OCI-LY7 (cell line): ENCODE measurements at regions not wholly inside any gene's neighbourhood (a gene's known extent, or its start where the extent isn't known, plus 50 kb on each side); places are given as distances from the start of the nearest gene placed in this dataset.

Experiments
- BruUV-seq: library from RNA; stranded (reverse); fragments of 400-500 nt; replicated peaks from 2 replicates; lab custom pipeline; 2021; lab: Mats Ljungman, UMichigan
- CTCF ChIA-PET: fragments of 300-600 bp; sonication (Branson Sonifier 250); formaldehyde crosslinking; loops from one replicate; lab custom pipeline; 2022; ENCODE audit warnings: antibody characterized with exemption; ENCODE audit not compliant: unreplicated experiment; lab: Charles Lee
- POLR2A ChIA-PET: fragments of 300-600 bp; sonication (Branson Sonifier 250); formaldehyde crosslinking; loops from one replicate; lab custom pipeline; 2022; ENCODE audit warnings: antibody characterized with exemption; lab: Charles Lee
- DNase-seq: peaks from one replicate; pipeline ENCODE4 v3.0.0-alpha.2; 2015; ENCODE audit warnings: low spot score
- H2AFZ ChIP-seq: fragments of 200-600 bp; sonication (generic), shearing (Covaris generic); 2 replicates; pipeline ENCODE4 v1.6.1; 2014; ENCODE audit warnings: mild to moderate bottlenecking, antibody characterized with exemption, low read length, moderate library complexity
- H3K27ac ChIP-seq: fragments of 200-600 bp; sonication (generic); 2 replicates; pipeline ENCODE4 v1.5.1; 2014; ENCODE audit warnings: mixed run types, low read depth, mild to moderate bottlenecking, moderate library complexity, low read length, inconsistent platforms; ENCODE audit not compliant: poor library complexity, severe bottlenecking
- H3K36me3 ChIP-seq: fragments of 200-600 bp; sonication (generic); 2 replicates; pipeline ENCODE4 v1.6.1; 2014; ENCODE audit warnings: mild to moderate bottlenecking, antibody characterized with exemption, low read length, moderate library complexity, mixed read lengths; ENCODE audit not compliant: insufficient read depth
- H3K4me1 ChIP-seq: fragments of 200-600 bp; sonication (generic); 2 replicates; pipeline ENCODE4 v1.5.1; 2014; ENCODE audit warnings: mild to moderate bottlenecking, low read length; ENCODE audit not compliant: insufficient read depth, poor library complexity, severe bottlenecking
- H3K4me2 ChIP-seq: fragments of 200-600 bp; sonication (generic); 2 replicates; pipeline ENCODE4 v1.6.1; 2014; ENCODE audit warnings: mild to moderate bottlenecking, low read length
- H3K4me3 ChIP-seq: fragments of 200-600 bp; sonication (generic); 2 replicates; pipeline ENCODE4 v1.5.1; 2014; ENCODE audit warnings: mild to moderate bottlenecking, low read depth, low read length; ENCODE audit not compliant: poor library complexity, severe bottlenecking
- H3K79me2 ChIP-seq: fragments of 200-600 bp; sonication (generic); 2 replicates; pipeline ENCODE4 v1.6.1; 2016; ENCODE audit warnings: low read depth, mild to moderate bottlenecking, low read length, moderate library complexity, mixed read lengths; ENCODE audit not compliant: insufficient read depth
- H3K9me2 ChIP-seq: fragments of 200-600 bp; sonication (generic); 2 replicates; pipeline ENCODE4 v1.6.1; 2016; ENCODE audit warnings: mild to moderate bottlenecking, low read length, mixed read lengths; ENCODE audit not compliant: insufficient read depth
- H3K9me3 ChIP-seq: fragments of 200-600 bp; sonication (generic); 2 replicates; pipeline ENCODE4 v1.6.1; 2014; ENCODE audit warnings: mild to moderate bottlenecking, mixed run types, low read length, mixed read lengths
- H4K20me1 ChIP-seq: fragments of 200-600 bp; sonication (generic); 2 replicates; pipeline ENCODE4 v1.6.1; 2014; ENCODE audit warnings: mild to moderate bottlenecking, antibody characterized with exemption, low read length, moderate library complexity, mixed read lengths; ENCODE audit not compliant: insufficient read depth
- CTCF ChIP-seq: fragments of 200-600 bp; sonication (generic); conservative IDR thresholded peaks from 2 replicates; pipeline ENCODE4 v1.5.1; 2014; ENCODE audit warnings: mild to moderate bottlenecking, antibody characterized with exemption, low read length, moderate library complexity, mixed read lengths
- EZH2phosphoT487 ChIP-seq: fragments of 200-600 bp; sonication (generic); IDR thresholded peaks from 2 replicates; pipeline ENCODE4 v1.6.1; 2018; ENCODE audit warnings: low read depth, borderline replicate concordance, mild to moderate bottlenecking, mixed run types, antibody characterized with exemption, low read length, moderate library complexity, mixed read lengths
- intact Hi-C: fragments of 100-400 bp; cut with micrococcal nuclease; formaldehyde crosslinking; loops from one replicate; pipeline ENCODE4 v1.10.0; 2022; ENCODE audit not compliant: unreplicated experiment

- TF ChIP-seq CTCF = no peak
- TF ChIP-seq EZH2phosphoT487 = no peak
- Histone ChIP-seq H2AFZ (no peak overlapping the region), H3K27ac (no peak overlapping the region), H3K4me3 (no peak overlapping the region), H3K9me3 (no peaks in the 10 kb centered on the region), H3K79me2 (no peaks in the 10 kb centered on the region), H3K4me2 (no peak overlapping the region), H3K36me3 (no peaks in the 10 kb centered on the region), H3K4me1 (no peaks in the 10 kb centered on the region), H4K20me1 (no peaks in the 10 kb centered on the region), H3K9me2 (no peaks in the 10 kb centered on the region)
- no TSS peak for BruUV-seq
- intact Hi-C loops = no loop called here
- ChIA-PET CTCF (no interaction called here), POLR2A (interaction anchor here (0.7 kb wide), 1 partner anchor 43 kb away, joined by 3 read pairs; no protein-coding TSS in a partner anchor)
- DNase-seq = no peak
These were observed 936.7 kb downstream of the CCSER2 start for GRCh38 chr10:85265121-85265520.

- intact Hi-C loops = no loop called here
- ChIA-PET CTCF (no interaction called here), POLR2A (no interaction called here)
- no peak overlapping the region for H2AFZ ChIP-seq
- no peak for DNase-seq
- no TSS peak for BruUV-seq
- H3K36me3 ChIP-seq = no peaks in the 10 kb centered on the region
- no peaks in the 10 kb centered on the region for H3K9me2 ChIP-seq
- no peaks in the 10 kb centered on the region for H3K4me1 ChIP-seq
- no peaks in the 10 kb centered on the region for H3K79me2 ChIP-seq
- H3K4me2 ChIP-seq = no peak overlapping the region
- H3K4me3 ChIP-seq = no peak overlapping the region
- TF ChIP-seq EZH2phosphoT487 (no peak), CTCF (no peak)
- H4K20me1 ChIP-seq = no peaks in the 10 kb centered on the region
- no peak overlapping the region for H3K27ac ChIP-seq
- 0 out of 2 replicates have a peak, but pooled peaks cover 3% of the 10 kb centered on the region for H3K9me3 ChIP-seq
These were observed 938.4 kb downstream of the CCSER2 start for GRCh38 chr10:85266808-85267207.

GRCh38 chr10:85280014-85280413 lies 951.6 kb downstream of the CCSER2 start:
- Histone ChIP-seq H3K9me2 (no peaks in the 10 kb centered on the region), H3K36me3 (no peaks in the 10 kb centered on the region), H3K9me3 (no peaks in the 10 kb centered on the region), H3K4me1 (no peaks in the 10 kb centered on the region), H2AFZ (no peak overlapping the region), H3K4me2 (no peak overlapping the region), H3K4me3 (no peak overlapping the region), H4K20me1 (no peaks in the 10 kb centered on the region), H3K27ac (no peak overlapping the region), H3K79me2 (no peaks in the 10 kb centered on the region)
- POLR2A ChIA-PET = interaction anchor here (0.6 kb wide), 1 partner anchor 524 kb away, joined by 3 read pairs; no protein-coding TSS in a partner anchor
- CTCF ChIA-PET = no interaction called here
- no peak for DNase-seq
- TF ChIP-seq EZH2phosphoT487 (no peak), CTCF (no peak)
- intact Hi-C loops = no loop called here
- no TSS peak for BruUV-seq
